Upper lobe of right lung (tissue), 1 donor: ENCODE measurements at regions not wholly inside any gene's neighbourhood (a gene's known extent, or its start where the extent isn't known, plus 50 kb on each side); places are given as distances from the start of the nearest gene placed in this dataset.

Experiments used
- ATAC-seq: fragments of 200-7000 bp; cut with Tn5 transposase; one replicate; pipeline ENCODE4 v1.9.1; 2020; ENCODE audit warnings: mild to moderate bottlenecking, moderate library complexity
- DNase-seq: peaks from one replicate; pipeline ENCODE4 v3.0.0-alpha.2; 2020
- H3K27ac ChIP-seq: fragments of 200-600 bp; one replicate; pipeline ENCODE4 v1.8.0; 2022
- H3K27me3 ChIP-seq: fragments of 200-600 bp; one replicate; pipeline ENCODE4 v1.8.0; 2022; ENCODE audit warnings: mild to moderate bottlenecking
- H3K36me3 ChIP-seq: fragments of 200-600 bp; one replicate; pipeline ENCODE4 v1.8.0; 2022
- H3K4me1 ChIP-seq: fragments of 200-600 bp; one replicate; pipeline ENCODE4 v1.8.0; 2022
- H3K4me3 ChIP-seq: fragments of 200-600 bp; one replicate; pipeline ENCODE4 v1.8.0; 2022; ENCODE audit warnings: mild to moderate bottlenecking
- H3K9me3 ChIP-seq: fragments of 200-600 bp; one replicate; pipeline ENCODE4 v1.8.0; 2022
- intact Hi-C: fragments of 100-400 bp; cut with DNase I; formaldehyde crosslinking; loops from one replicate; pipeline ENCODE4 v1.11.0; 2022
- TF ChIP-seq, protein P1 (sequence below): fragments of 200-600 bp; IDR thresholded peaks from one replicate; pipeline ENCODE4 v1.8.0; 2022; ENCODE audit warnings: antibody characterized with exemption
- donor health status: DM: no; HTN: yes; CAD: no; lungs with severe emphysema.

DNA sequence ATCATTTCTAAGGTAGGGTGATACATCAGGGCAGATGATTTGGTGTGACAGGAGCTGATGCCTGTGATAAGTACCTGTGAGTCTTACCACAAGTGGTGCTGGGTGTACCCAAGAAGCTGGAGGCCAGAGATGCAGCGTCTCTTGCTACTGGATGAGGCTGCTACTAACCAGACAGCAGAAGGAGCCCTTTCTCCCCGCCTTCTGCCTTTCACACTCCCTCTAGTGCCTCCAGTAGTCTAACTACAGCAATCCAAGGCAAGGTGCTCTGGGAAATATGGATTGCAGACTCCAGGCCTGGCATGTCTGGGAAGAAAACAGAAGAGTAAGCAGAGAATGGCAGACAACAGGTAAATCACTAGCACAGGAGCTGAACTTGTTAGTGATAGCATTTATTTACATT lies 470.8 kb downstream of the NKX6-1 start:
- intact Hi-C loops, result no loop called here
- TF ChIP-seq, protein P1, sequence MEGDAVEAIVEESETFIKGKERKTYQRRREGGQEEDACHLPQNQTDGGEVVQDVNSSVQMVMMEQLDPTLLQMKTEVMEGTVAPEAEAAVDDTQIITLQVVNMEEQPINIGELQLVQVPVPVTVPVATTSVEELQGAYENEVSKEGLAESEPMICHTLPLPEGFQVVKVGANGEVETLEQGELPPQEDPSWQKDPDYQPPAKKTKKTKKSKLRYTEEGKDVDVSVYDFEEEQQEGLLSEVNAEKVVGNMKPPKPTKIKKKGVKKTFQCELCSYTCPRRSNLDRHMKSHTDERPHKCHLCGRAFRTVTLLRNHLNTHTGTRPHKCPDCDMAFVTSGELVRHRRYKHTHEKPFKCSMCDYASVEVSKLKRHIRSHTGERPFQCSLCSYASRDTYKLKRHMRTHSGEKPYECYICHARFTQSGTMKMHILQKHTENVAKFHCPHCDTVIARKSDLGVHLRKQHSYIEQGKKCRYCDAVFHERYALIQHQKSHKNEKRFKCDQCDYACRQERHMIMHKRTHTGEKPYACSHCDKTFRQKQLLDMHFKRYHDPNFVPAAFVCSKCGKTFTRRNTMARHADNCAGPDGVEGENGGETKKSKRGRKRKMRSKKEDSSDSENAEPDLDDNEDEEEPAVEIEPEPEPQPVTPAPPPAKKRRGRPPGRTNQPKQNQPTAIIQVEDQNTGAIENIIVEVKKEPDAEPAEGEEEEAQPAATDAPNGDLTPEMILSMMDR, result no peak
- H3K27me3 ChIP-seq, result no peaks in the 10 kb centered on the region
- no peak for ATAC-seq
- H3K4me3 ChIP-seq, result no peak overlapping the region
- no peaks in the 10 kb centered on the region for H3K9me3 ChIP-seq
- H3K36me3 ChIP-seq, result no peaks in the 10 kb centered on the region
- DNase-seq, result no peak
- H3K27ac ChIP-seq, result no peak overlapping the region
- H3K4me1 ChIP-seq, result no peaks in the 10 kb centered on the region

DNA sequence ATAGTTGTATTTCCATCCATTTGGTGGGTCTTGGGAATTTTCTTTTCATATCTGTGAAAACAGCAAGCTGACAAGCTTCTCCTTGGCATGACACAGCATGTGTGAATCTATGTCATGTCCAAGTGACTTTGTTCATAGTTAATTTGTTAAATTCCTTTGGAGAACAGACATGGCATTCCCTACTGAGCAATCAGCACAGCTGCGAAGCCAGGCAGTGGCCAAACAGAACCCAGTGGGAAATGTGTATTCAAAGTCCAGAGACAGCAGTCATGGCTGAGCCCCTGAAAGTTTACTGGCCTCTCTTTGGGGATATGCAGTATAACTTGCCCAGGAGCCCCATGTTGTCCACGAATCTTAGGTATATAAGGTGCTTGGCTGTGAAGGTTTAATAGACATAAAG lies 474.7 kb downstream of the NKX6-1 start:
- TF ChIP-seq, protein P1, result no peak
- no peak for DNase-seq

DNA sequence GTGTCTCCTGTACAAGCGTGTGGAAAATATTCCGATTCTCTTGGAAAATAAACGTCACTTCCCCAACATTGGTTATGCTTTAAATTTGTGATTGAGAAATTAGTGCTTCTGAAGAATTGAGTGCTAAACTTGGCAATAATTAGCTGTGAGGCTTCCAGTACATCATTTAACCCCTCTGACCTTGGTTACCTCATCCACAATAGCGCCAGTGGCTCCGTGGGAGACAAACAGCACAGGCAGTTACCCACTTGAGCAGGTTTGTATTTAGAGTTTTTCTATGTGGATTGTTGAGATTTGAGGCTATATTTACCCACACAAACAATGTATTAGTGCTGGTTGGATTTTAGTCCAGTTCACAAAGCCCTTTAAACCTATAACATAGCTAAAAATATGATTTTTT lies 476.5 kb downstream of the NKX6-1 start:
- DNase-seq (no peak), ATAC-seq (no peak)
- H3K4me3 ChIP-seq, result no peak overlapping the region
- no peaks in the 10 kb centered on the region for H3K36me3 ChIP-seq
- TF ChIP-seq, protein P1, result no peak
- no peak overlapping the region for H3K27ac ChIP-seq
- intact Hi-C loops, result no loop called here
- H3K27me3 ChIP-seq, result no peaks in the 10 kb centered on the region
- H3K4me1 ChIP-seq, result no peaks in the 10 kb centered on the region
- H3K9me3 ChIP-seq, result no peaks in the 10 kb centered on the region

More for the DNA sequence above, 474.7 kb downstream of the NKX6-1 start:
- H3K36me3 ChIP-seq, result no peaks in the 10 kb centered on the region
- H3K4me3 ChIP-seq, result no peak overlapping the region
- ATAC-seq, result no peak
- no peaks in the 10 kb centered on the region for H3K27me3 ChIP-seq
- H3K27ac ChIP-seq, result no peak overlapping the region
- intact Hi-C loops, result no loop called here
- no peaks in the 10 kb centered on the region for H3K4me1 ChIP-seq
- no peaks in the 10 kb centered on the region for H3K9me3 ChIP-seq

DNA sequence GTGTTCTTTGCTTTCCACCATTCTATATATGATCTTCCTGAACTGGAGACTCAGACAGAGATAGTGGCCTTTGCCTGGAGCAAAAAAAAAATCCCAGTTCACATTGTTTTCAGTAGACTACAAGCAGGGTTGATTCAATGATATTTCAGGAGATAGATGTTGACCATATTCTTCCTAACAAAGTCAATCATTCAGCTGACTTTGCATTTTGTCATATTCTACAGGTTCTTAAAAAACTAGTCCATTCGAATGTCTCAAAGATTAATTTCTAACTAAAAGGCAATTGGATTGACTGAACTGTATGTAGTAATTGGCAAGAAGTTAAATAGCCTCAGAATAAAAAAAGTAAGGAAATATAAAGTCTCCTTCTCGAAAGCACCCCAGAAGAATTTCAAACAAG lies 479.5 kb downstream of the NKX6-1 start:
- Histone ChIP-seq H3K4me1 (no peaks in the 10 kb centered on the region), H3K4me3 (no peak overlapping the region), H3K9me3 (no peaks in the 10 kb centered on the region), H3K27me3 (no peaks in the 10 kb centered on the region), H3K27ac (no peak overlapping the region), H3K36me3 (no peaks in the 10 kb centered on the region)
- intact Hi-C loops, result no loop called here
- TF ChIP-seq, protein P1, result no peak
- no peak for ATAC-seq
- DNase-seq, result no peak

DNA sequence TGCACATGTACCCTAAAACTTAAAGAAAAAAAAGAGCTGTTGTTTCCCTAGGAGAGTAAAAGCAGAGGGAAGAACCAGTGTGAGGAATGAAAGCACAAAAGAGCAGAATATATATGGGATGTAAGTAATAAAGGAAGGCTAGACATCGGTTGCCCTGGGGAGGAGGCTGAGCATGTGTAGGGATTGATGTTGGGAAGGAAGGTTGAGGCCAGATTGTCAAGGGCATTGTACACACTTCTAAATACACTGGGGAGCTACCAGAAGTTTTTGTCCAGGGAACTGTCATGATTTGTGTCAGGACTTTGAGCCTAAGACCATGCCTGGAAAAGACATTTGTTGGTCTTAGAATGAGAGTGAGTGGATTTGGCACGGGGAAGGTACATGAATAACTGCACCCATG lies 467.1 kb downstream of the GPAT3 start:
- Histone ChIP-seq H3K27ac (no peak overlapping the region), H3K36me3 (no peaks in the 10 kb centered on the region), H3K4me1 (no peaks in the 10 kb centered on the region), H3K27me3 (no peaks in the 10 kb centered on the region), H3K9me3 (no peaks in the 10 kb centered on the region), H3K4me3 (no peak overlapping the region)
- no peak for DNase-seq
- ATAC-seq, result no peak
- intact Hi-C loops, result no loop called here
- TF ChIP-seq, protein P1, result no peak

DNA sequence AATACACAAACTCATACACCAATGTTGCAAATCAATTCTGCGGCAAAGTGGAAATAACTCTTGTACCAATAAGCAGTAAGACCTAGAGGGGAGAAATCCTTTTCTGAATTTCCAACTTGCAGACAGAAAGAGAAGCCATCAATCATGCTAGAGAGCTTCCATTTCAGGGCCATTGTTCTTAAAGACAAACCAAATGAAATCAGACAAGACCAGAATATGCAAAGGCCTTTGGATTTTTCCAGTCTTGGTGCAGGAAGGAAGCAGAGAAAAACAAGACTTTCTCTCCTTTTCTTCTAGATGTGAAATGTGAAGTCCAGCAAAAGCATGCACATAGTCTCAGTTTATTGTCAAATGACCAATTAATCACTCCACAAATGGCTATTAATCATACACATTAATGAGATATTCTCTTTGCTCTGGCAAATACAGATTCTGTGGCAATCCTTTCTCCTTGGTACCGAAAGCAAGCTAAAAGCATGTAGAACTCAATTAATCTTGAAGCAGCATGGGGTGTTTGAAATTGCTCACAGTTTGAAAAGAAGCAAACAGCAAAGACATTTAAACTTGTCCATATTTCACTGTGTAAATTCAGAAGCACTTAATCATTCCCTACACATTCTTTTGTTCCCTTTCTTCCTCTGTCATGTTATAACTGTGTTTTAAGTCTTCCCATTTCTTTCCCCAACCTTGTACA lies 466.1 kb downstream of the GPAT3 start:
- Histone ChIP-seq H3K36me3 (no peaks in the 10 kb centered on the region), H3K27me3 (no peaks in the 10 kb centered on the region), H3K4me1 (no peaks in the 10 kb centered on the region), H3K4me3 (no peak overlapping the region), H3K9me3 (no peaks in the 10 kb centered on the region), H3K27ac (no peak overlapping the region)
- TF ChIP-seq, protein P1, result no peak
- DNase-seq (no peak), ATAC-seq (no peak)
- intact Hi-C loops, result no loop called here
